HG03565 (cell line): ENCODE measurements at regions not wholly inside any gene's neighbourhood (a gene's known extent, or its start where the extent isn't known, plus 50 kb on each side); places are given as distances from the start of the nearest gene placed in this dataset.
"Not testable (repeated sequence)": the region's sequence is repeated elsewhere in the genome, so short reads cannot be mapped to it uniquely, and the experiment has no call there.

Source experiments
- ATAC-seq: cut with Tn5 transposase; IDR thresholded peaks from one replicate; pipeline ENCODE4 v1.9.1; 2021; ENCODE audit warnings: mild to moderate bottlenecking, moderate library complexity; ENCODE audit not compliant: unreplicated experiment

DNA sequence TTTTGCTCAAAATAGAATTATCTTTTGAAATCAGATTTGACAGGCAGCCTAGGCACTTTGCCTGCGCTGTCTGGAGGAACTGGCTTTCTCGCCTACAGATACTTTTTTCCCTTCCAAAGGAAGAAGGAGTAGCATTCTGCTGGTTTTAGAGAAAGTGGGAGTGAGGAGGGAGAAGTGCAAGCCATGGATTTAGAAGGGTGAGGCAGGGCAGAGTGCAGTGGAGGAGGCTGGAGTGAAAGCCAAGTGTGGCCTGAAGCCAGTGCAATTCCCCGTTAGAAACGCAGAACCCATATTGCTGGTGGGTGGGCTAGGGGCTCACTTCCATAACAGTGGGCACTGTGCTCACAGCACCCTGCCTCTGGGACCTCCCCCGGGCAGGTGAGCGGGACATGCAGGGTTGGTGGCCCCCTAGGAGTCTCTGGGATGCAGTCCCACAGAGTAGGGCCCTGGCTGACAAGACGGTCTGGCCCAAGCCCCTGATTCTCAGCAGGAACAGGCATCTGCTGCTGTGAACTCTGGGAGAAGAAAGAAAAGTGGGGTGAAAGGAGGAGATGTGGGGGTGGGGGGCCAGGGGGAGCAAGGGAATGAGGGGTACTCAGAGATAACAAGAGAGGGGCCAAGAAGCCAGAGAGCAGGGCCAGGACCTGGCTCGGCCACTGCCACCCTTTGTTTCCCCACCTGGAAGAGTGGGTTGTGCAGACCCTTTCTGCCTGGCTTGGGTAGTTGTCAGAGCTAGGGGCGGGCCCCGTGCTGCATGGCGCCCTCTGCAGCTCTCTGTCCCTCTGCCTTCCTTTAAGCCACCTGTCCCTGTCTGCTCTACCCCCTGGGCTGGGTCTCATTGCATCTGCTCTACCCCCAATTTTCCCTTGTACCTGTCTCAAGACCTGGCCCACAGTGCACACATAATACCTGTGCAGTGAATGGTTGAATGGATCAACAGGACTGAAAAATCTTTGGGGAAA, 273.5 kb upstream of the HS6ST1 start:
- no peak for ATAC-seq

DNA sequence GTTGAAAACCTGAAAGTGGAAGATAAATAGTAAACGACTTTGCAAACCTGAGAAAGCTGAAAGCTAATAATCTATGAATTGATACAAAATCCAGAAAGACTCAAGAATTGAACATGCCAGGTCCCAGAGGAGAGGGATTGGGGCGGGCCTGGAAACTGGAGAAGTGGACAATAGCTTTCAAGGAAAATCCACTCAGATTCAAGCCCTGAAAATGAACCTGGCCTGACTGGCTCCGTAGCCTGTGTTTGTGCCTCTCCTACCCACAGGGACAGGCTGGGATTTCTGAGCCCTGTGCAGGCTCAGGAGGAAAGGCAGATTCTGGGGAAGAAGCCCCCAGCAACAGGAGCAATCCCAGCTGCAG, 274.8 kb upstream of the HS6ST1 start:
- ATAC-seq = no peak

DNA sequence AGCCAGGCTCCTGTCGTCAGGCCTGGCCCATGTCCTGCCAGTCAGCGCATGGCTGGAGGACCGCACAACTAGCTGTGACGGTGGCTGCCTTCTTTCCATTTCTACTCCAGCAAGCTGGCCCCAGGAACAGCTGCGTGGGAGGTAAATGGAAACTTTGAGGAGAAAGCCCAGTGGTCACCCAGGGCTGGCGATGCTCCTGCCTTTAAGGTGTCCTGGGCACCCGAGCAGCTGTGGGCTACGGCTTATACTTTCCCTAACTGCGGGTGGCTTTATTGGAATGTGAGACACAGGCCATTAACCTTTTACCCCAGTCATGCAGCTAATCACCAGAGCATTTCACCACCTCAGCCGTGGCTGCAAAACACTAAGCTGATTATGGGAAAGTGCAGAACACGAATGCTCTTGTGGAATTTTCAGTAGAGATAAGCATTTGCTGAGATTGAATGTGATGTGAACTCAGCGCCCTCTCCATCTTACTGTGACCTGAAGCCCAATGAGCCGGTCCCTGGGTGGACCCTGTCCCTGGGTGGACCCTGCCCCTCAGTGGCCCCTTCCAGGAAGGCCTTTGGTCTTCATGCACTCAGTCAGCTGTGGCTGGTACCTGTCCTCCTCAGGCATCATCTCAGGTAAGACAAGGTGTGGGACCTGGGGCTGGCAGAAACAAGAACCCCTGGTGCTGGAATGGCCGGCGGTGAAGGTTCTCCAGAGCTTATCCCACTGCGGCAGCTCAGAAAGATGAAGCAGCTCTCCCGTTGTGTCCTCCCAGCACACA, 275.4 kb upstream of the HS6ST1 start:
- no peak for ATAC-seq

DNA sequence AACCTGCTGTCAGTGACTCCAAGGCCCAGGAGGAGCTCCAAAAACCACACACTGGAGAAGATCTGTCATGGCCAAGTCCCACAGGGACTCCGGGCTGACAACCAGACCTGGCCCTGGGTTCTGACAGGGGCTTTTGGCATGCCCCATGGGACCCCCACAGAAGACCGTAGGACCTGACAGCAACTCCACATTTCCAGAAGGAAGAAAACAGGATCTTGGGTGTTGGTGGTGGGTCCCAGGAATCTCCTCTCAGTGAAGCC, 275.9 kb upstream of the HS6ST1 start:
- no peak for ATAC-seq

DNA sequence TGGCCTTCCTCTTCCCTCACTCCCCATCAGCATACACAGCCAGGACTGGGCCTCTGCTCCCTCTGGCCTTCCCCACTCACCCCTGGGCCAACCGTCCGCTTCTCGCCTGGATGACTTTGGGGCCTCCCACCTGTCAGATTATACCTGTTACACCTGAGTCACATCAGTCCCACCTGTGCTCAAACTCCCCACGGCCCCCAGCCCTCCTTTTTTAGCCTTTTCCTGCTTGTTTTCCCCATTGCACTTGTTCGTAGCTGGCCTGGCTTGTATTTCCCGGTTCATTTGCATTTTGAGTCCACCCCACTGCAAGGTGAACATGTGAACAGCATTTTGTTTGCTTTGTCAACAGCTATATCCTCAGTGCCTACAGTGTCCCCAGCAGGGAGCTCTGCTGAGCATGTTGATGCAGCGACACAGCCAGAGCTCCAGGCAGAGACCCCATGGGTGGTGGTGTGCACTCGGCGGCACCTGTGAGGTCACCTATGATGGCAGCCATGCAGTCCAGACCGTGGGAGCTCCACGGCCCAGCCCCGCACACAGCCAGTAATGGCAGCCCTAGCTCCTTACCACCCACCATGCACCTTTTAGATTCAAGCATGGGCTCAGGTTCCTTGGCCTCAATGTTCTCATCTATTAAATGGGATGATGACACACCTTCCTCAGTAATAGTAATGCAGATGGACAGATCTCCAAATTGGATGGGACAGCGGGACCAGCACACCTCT, 276.4 kb upstream of the HS6ST1 start:
- no peak for ATAC-seq

DNA sequence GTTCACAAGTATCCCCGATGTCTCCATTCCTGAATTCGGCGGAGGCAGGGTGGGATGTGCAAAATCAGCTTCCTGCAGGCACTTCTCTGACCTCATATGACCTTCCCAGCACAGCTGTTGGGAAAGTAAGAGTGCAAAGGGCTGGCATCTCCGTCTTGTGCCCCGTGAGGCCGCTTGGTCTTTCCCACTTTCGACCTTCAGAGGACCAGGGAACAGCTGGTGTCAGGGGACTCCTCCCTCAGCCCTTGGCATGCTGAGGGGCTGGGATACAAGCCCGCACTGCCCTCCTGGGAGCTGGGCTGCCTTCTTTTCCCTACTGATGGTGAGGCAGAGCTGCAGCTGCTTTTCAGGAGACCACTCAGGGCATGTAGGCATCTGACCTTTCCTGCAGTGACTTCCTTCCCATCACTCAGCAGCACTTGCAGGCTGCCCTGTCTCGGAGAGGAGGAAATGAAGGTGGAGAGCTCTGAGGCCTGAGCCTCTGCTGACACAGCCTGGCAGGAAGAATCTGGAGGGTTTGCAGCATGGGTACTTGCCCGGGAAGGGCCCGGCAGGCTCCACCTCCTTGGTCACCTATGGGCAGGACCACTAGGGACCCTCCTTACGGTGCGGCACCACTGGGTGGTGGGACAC, 277.2 kb upstream of the HS6ST1 start:
- no peak for ATAC-seq

DNA sequence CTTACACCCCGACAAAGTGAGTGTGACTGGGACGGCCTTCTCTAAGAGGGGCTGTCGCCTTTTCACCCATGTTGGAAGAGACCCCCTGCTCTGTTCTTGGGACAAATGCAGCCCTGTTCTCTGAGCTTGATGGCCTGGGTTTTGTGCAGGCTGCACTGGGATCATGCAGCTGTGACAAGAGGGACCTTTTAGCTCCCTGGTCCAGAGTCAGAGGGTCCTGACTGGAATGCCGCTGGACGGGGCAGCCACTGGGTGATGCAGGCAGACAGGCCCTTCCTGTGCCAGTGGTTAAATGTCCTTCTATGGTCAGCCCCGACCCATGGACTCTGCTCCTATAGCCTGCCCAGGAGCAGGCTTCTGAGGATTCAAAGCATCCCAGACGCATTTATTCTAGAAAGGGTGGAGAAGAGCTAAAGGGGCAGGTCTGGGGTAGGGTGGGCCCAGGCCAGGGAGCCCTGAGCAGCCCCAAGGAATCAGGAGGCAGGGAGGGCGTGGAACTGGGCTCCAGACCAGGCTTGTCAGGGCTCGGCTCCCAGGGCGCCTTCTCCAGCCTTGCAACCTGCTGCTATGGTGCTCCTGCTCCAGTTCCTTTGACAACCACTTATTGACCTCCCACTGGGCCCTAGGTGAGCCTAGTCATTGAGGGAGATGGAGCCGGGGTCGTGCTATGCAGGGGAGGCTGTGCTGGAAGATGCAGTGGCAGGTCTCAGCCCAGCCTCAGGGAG, 277.9 kb upstream of the HS6ST1 start:
- no peak for ATAC-seq

DNA sequence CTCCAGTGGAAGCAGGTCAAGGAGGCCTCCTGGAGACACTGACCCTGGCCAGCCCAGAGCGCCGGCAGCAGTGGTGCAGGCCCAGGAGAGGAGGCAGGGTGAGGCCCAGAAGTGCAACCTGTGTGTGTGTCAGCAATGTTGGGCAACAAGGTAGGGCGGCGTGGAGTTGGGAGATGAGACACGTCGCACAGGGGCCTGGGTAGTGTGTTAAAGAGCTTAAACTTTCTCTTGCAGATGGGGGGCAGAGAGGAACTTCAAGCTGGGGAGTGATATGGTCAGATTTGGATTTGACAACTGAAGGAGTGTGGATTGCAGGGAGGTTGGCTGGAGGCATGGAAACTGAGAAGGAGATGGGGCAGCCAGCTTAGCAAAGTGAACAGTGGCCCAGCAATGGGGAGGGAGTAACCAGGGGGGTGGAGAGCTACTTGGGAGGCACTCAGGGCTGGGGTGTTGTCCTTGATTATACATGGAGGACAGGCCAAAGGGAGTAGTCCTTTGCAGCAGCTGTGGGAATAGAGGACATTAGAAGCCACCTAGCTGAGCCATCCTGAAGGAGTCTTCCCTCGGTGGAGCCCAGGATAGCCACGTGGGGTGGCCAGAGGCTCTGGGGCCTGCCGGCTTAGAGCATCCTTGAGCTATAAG, 278.6 kb upstream of the HS6ST1 start:
- ATAC-seq = no peak

DNA sequence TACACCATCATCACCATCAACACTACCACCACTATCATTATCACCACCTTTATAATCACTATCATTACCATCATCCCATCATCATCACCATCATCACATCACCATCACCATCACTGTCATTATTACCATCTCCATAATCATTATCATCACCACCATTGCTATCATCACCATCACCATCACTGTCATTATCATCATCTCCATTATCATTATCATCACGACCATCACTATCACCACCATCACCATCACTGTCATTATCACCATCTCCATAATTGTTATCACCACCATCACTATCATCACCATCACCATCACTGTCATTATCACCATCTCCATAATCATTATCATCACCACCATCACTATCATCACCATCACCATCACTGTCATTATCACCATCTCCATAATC, 279.6 kb upstream of the HS6ST1 start:
- ATAC-seq = not testable (repeated sequence)

DNA sequence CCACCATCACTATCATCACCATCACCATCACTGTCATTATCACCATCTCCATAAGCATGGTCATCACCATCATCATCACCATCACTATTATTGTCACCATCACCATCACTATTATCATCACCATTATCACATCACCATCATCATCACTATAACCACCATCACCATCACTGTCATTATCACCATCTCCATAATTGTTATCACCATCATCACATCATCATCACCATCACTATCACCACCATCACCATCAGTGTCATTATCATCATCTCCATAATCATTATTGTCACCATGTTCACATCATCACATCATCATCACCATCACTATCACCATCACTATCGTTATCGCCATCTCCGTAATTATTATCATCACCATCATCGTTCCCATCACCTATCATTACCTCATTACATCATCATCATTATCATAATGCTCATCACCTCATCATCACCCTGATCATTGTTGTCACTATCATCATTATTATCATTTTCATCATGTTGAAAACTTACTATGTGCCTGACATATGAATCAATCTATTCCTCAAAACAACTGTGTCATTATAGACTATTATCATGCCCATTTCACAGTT, 280.3 kb upstream of the HS6ST1 start:
- ATAC-seq = no peak

DNA sequence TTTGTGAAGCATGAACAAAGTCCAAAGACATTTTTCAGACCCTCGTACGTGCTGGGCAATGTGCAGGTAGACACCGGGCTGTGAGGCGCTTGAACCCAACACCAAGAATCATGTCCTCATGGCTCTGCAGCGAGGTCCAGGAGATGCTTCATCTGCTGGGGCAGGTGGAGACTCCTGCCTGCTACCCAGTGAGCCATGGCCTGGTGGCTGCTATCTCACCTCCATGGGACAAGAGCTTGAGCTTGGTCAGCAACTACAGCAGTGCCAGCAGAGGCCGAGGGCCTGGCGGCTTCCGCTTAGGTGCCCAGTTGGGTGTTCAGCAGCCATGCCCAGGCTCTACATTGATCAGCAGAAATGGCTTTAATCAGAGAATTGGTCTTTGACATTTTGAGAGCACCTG, 281.0 kb upstream of the HS6ST1 start:
- no peak for ATAC-seq

DNA sequence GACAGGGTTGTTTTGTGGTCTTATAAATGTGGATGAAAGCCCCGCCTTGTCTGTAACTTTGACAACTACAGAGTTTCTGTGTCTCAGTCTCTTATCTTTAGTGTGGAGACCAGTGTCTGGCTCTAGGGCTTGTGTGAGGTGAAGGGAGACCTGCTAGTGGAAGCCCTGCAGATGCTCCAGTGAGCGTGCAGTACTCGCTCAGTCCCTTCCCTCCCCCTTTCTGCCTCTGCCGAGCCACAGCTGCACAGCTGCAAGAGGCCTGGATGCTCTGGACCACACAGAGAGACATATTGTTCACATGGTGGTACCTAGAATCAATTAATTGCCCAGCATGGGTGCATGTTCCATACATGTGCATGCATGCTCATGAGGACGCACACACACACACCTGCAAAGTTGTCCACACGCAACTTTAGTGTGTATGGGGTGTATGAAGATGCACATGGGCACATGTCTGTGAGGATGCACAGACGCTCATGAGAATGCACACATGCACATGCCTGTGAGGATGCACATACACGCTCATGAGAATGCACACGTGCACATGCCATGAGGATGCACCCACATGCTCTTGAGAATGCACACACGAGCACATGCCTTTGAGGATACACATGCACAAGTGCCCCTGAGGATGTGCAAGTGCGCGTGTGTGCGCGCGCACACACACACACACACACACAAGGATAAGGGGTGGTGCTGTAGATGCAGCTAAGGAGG, 282.1 kb upstream of the HS6ST1 start:
- ATAC-seq = no peak

DNA sequence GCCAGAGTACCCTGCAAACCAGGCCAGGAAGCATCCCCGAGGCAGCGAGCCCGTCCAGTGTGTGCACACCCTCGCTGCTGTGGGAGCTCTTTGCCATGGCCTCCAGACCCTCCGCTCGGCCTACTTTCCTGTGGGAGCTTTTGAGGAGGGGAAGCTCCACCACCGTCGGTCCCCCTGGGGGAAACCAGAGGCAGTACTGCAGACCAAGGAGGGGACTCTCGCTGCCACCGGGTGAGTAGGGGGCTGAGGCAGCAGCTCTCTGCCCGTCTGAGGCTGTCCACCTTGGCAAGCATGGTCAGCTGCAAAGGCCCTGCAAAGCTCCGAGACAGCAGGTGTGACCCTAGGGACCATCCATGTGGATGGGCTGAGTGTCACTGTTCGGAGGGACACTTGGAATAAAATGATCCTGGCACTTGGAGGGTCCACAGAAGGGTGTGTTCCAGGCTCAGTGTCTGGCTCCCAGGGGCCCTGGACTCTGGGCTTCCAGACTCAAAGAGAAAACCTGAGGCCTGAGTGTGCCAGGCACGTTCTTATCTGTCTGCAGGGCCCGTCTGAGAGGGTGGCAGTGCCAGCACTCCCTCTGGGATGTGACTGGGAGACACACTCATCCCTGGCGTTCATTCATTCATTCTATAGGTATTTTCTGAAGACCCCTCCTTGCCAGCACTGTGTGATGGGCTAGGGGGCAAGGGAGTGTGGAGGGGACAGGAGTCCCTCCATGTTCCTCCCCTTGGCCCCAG, 282.8 kb upstream of the HS6ST1 start:
- no peak for ATAC-seq

DNA sequence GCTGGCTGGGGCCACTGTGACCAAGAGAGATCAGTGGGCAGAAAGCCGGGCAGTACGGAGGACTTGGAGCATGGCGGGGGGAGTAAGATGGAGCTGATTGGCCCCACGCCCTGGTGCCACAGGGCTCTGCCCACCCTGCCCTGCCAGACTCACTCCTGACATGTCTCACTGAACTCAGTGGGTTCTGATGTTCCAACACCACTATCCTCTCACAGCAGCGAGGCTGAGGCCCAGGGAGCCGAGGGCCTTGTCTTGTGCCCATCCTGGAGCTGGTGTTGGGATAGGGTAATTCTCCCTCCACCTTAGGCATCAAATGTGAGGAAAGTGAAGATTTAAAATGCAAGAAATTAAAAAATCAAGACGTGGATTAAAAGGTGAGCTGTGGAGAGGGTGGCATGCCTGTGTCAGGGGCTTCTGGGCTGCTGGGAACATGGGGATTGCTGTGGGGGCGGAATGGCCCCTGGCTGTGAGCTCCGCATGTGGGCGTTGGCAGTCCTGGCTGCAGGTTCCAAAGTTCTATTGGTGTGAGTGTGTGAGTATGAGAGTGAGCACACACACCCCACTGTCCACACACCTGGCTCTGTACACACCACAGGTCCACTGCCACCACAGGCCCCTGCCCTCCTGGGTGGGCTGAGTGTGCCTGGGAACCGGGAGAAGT, 283.5 kb upstream of the HS6ST1 start:
- no peak for ATAC-seq

DNA sequence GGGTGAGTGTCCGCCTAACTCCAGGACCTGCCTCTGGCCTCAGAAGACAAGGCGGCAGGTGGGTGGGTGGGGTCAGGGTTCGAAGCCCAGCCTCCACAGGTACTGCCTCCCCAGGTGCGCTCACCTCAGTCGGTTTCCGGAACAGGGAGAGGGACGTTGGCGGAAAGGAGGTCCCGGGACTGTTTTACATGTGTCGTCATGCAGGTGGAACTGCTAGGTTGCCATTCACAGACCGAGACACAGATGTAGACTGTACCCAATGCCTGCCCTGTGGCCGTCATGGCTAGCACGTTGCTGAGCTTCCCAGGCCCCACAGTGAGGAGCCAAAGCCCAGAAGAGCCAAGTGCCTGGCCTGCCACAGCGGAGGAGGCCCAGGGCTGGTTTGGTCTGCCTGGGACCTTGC, 284.0 kb upstream of the HS6ST1 start:
- ATAC-seq = no peak

DNA sequence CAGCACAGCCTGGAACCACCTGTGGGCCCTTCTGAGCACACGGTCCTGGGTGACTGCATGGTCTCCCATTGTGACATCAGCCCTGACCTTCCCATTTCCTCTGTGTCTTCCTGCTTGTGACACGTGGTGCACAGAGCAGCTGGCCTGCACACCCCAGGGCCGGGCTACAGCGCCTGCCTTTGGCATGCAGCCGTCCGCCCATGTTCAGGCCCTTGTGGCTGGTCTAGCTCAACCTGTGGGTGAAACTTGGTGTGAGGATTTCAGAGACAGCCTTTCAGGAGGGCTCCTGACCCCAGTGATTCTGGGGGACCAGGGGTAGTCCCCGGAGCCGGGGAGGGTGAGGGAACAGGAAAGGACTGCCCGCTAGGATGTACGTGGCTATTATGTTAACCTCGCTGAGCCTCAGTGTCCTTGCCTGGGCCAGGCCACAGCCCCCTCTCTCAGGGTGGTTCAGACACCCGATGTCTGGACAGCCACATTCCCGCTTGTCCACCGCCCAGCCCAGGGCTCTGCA, 284.8 kb upstream of the HS6ST1 start:
- ATAC-seq = no peak

DNA sequence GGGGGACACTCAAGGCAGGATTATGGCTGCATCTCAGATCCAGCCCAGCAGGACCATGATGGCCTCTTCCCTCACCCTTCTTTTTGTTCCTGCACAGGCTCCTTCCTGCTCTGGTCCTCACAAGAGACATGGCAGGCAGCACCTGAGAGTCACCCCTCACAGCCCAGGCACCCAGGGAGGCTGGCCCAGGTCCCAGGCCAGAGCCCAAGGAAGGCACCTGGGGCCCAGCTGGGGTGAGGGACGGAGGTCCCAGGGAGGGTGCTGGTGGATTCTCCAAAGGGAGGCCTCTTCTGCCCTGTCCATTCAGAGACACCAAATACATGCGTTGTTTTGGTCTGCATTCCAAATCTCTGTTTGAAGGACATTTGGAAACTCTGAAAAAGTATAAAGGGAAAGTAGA, 285.4 kb upstream of the HS6ST1 start:
- ATAC-seq = no peak

DNA sequence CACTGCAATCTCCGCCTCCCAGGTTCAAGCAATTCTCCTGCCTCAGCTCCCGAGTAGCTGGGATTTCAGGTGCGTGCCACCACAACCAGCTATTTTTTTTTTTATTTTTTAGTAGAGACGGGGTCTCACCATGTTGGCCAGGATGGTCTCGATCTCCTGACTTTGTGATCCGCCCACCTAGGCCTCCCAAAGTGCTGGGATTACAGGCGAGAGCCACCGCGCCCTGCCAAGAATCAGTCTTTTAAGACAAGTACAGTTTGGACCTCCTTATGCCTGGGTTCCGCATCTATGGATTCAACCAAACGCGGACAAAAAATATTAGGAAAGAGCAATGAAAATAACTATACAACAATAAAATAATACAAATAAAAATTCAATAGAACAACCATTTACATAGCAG, 285.9 kb upstream of the HS6ST1 start:
- not testable (repeated sequence) for ATAC-seq
